H9 (cell line): ENCODE measurements at regions not wholly inside any gene's neighbourhood (a gene's known extent, or its start where the extent isn't known, plus 50 kb on each side); places are given as distances from the start of the nearest gene placed in this dataset.

Experiments used
- DNase-seq: peaks from one replicate; pipeline ENCODE4 v3.0.0-alpha.2; 2017
- H2AFZ ChIP-seq: one replicate; pipeline ENCODE4 v1.6.1; 2013; ENCODE audit warnings: mild to moderate bottlenecking, low read length, control low read depth, moderate library complexity
- H2AK5ac ChIP-seq: 2 replicates; pipeline ENCODE4 v1.6.1; 2013; ENCODE audit warnings: low read length, control low read depth, mixed read lengths; ENCODE audit not compliant: insufficient read length
- H2BK120ac ChIP-seq: one replicate; pipeline ENCODE4 v1.6.1; 2013; ENCODE audit warnings: low read depth, mild to moderate bottlenecking, low read length, control low read depth, inconsistent platforms; ENCODE audit not compliant: poor library complexity, severe bottlenecking
- H2BK12ac ChIP-seq: 2 replicates; pipeline ENCODE4 v1.6.1; 2013; ENCODE audit warnings: low read length, control low read depth, mixed read lengths, low read depth; ENCODE audit not compliant: insufficient read length
- H2BK15ac ChIP-seq: 2 replicates; pipeline ENCODE4 v1.6.1; 2013; ENCODE audit warnings: low read depth, low read length, control low read depth
- H2BK20ac ChIP-seq: one replicate; pipeline ENCODE4 v1.6.1; 2013; ENCODE audit warnings: low read depth, mild to moderate bottlenecking, low read length, control low read depth, inconsistent platforms; ENCODE audit not compliant: poor library complexity, severe bottlenecking
- H2BK5ac ChIP-seq: 2 replicates; pipeline ENCODE4 v1.6.1; 2013; ENCODE audit warnings: low read length, control low read depth, mixed read lengths; ENCODE audit not compliant: insufficient read length
- H3K14ac ChIP-seq: 2 replicates; pipeline ENCODE4 v1.6.1; 2013; ENCODE audit warnings: low read length, control low read depth; ENCODE audit not compliant: insufficient read depth
- H3K18ac ChIP-seq: 2 replicates; pipeline ENCODE4 v1.6.1; 2013; ENCODE audit warnings: low read depth, mild to moderate bottlenecking, mixed read lengths, low read length, control low read depth; ENCODE audit not compliant: insufficient read length
- H3K23ac ChIP-seq: 2 replicates; pipeline ENCODE4 v1.6.1; 2013; ENCODE audit warnings: low read length, control low read depth, mixed read lengths, low read depth; ENCODE audit not compliant: insufficient read length
- H3K23me2 ChIP-seq: 2 replicates; pipeline ENCODE4 v1.6.1; 2013; ENCODE audit warnings: low read depth, mild to moderate bottlenecking, mixed read lengths, low read length, control low read depth; ENCODE audit not compliant: insufficient read length, poor library complexity, severe bottlenecking
- H3K27ac ChIP-seq: 2 replicates; pipeline ENCODE4 v1.5.1; 2013; ENCODE audit warnings: low read length, control low read depth, mixed read lengths, low read depth; ENCODE audit not compliant: insufficient read length
- H3K27me3 ChIP-seq: 2 replicates; pipeline ENCODE4 v1.6.1; 2013; ENCODE audit warnings: low read length, control low read depth, inconsistent platforms; ENCODE audit not compliant: insufficient read depth
- H3K4ac ChIP-seq: 2 replicates; pipeline ENCODE4 v1.6.1; 2013; ENCODE audit warnings: low read depth, mild to moderate bottlenecking, control low read depth, inconsistent platforms, low read length, moderate library complexity
- H3K4me1 ChIP-seq: 2 replicates; pipeline ENCODE4 v1.6.1; 2013; ENCODE audit warnings: low read length, control low read depth, inconsistent platforms; ENCODE audit not compliant: insufficient read depth
- H3K4me2 ChIP-seq: 2 replicates; pipeline ENCODE4 v1.6.1; 2013; ENCODE audit warnings: low read length, control low read depth, mixed read lengths; ENCODE audit not compliant: insufficient read length, insufficient read depth
- H3K56ac ChIP-seq: 2 replicates; pipeline ENCODE4 v1.6.1; 2013; ENCODE audit warnings: low read depth, mild to moderate bottlenecking, mixed read lengths, low read length, control low read depth; ENCODE audit not compliant: insufficient read length
- H3K79me1 ChIP-seq: 2 replicates; pipeline ENCODE4 v1.6.1; 2013; ENCODE audit warnings: low read depth, mild to moderate bottlenecking, moderate library complexity, low read length, control low read depth, inconsistent platforms; ENCODE audit not compliant: insufficient read depth, poor library complexity, severe bottlenecking
- H3K79me2 ChIP-seq: 2 replicates; pipeline ENCODE4 v1.6.1; 2013; ENCODE audit warnings: low read length, control low read depth, inconsistent platforms; ENCODE audit not compliant: insufficient read depth
- H3K9ac ChIP-seq: 2 replicates; pipeline ENCODE4 v1.6.1; 2013; ENCODE audit warnings: low read length, control low read depth, mixed read lengths; ENCODE audit not compliant: insufficient read length; ENCODE audit errors: extremely low read depth
- H3K9me3 ChIP-seq: one replicate; pipeline ENCODE4 v1.6.1; 2013; ENCODE audit warnings: low read depth, low read length, inconsistent platforms; ENCODE audit not compliant: control insufficient read depth
- H3T11ph ChIP-seq: one replicate; pipeline ENCODE4 v1.6.1; 2013; ENCODE audit warnings: mild to moderate bottlenecking, low read length, control low read depth, inconsistent platforms
- H4K20me1 ChIP-seq: one replicate; pipeline ENCODE4 v1.6.1; 2013; ENCODE audit not compliant: control insufficient read depth, insufficient read length, insufficient read depth
- H4K5ac ChIP-seq: 2 replicates; pipeline ENCODE4 v1.6.1; 2013; ENCODE audit warnings: low read depth, mild to moderate bottlenecking, mixed read lengths, low read length, control low read depth; ENCODE audit not compliant: insufficient read length
- H4K8ac ChIP-seq: replicated peaks from 2 replicates; pipeline ENCODE4 v1.6.1; 2013; ENCODE audit warnings: low read length, control low read depth, mixed read lengths, low read depth; ENCODE audit not compliant: insufficient read length
- H4K91ac ChIP-seq: 2 replicates; pipeline ENCODE4 v1.6.1; 2013; ENCODE audit warnings: low read depth, mild to moderate bottlenecking, moderate library complexity, mixed read lengths, low read length, control low read depth; ENCODE audit not compliant: insufficient read length
- H3K27ac Mint-ChIP-seq, 3 experiments: 2 replicates in 2 of 3; 3 replicates in 1 of 3; pipeline ENCODE4 v1.8.0; 2020 to 2021; ENCODE audit warnings: mixed read lengths in 3 of 3, mild to moderate bottlenecking in 1 of 3, moderate library complexity in 1 of 3
- H3K27me3 Mint-ChIP-seq: 2 replicates; pipeline ENCODE4 v1.8.0; 2021; ENCODE audit warnings: low read depth, mild to moderate bottlenecking, moderate library complexity, mixed read lengths
- H3K36me3 Mint-ChIP-seq, 3 experiments: 2 replicates in 2 of 3; 3 replicates in 1 of 3; pipeline ENCODE4 v1.8.0; 2020 to 2021; ENCODE audit warnings: low read depth in 3 of 3, mixed read lengths in 3 of 3; ENCODE audit not compliant: insufficient read depth in 1 of 3
- H3K4me1 Mint-ChIP-seq, 2 experiments: 2 replicates each; pipeline ENCODE4 v1.8.0; 2020; ENCODE audit warnings: mixed read lengths in 2 of 2
- H3K4me3 Mint-ChIP-seq, 2 experiments: 2 replicates in 1 of 2; 3 replicates in 1 of 2; pipeline ENCODE4 v1.8.0; 2020 to 2021; ENCODE audit warnings: mild to moderate bottlenecking in 2 of 2, mixed read lengths in 2 of 2, moderate library complexity in 1 of 2
- H3K9me3 Mint-ChIP-seq, 2 experiments: 2 replicates in 1 of 2; 3 replicates in 1 of 2; pipeline ENCODE4 v1.8.0; 2020; ENCODE audit warnings: mild to moderate bottlenecking in 2 of 2, mixed read lengths in 2 of 2, moderate library complexity in 1 of 2
- CTCF ChIP-seq: fragments of 200-600 bp; sonication (generic); conservative IDR thresholded peaks from 3 replicates; pipeline ENCODE4 v1.8.0; 2021; ENCODE audit warnings: antibody characterized with exemption, mild to moderate bottlenecking
- WGBS: extraction: QIAGEN DNeasy Blood & Tissue Kit; methylation state at CpG from one replicate; pipeline ENCODE4 v1.1.7; 2013; ENCODE audit warnings: missing lambda C conversion rate, low lambda C conversion rate, mixed read lengths; ENCODE audit not compliant: insufficient read length; ENCODE audit errors: extremely low coverage; 5-methylcytosine and 5-hydroxymethylcytosine counted together

GRCh38 chr16:5523829-5524228, 426.2 kb upstream of the EEF2KMT start:
- no peak overlapping the region for H3K4ac ChIP-seq
- Mint-ChIP-seq H3K36me3 (no peaks in the 10 kb centered on the region), H3K9me3 (no peaks in the 10 kb centered on the region), H3K27me3 (peaks cover 10% of the 10 kb centered on the region), H3K4me3 (no peak overlapping the region), H3K4me1 (peaks cover 14 to 19% of the 10 kb centered on the region in 2 experiments), H3K27ac (no peak overlapping the region)
- H3K9ac ChIP-seq, result no peak overlapping the region
- no peaks in the 10 kb centered on the region for H3K79me1 ChIP-seq
- H2AFZ ChIP-seq, result no peak overlapping the region
- no peak overlapping the region for H3K4me2 ChIP-seq
- no peak overlapping the region for H3K14ac ChIP-seq
- H3K9me3 ChIP-seq, result no peaks in the 10 kb centered on the region
- no peak overlapping the region for H3T11ph ChIP-seq
- H4K8ac ChIP-seq, result no peak overlapping the region
- no peak overlapping the region for H2BK15ac ChIP-seq
- no peak for DNase-seq
- no peaks in the 10 kb centered on the region for H3K27me3 ChIP-seq
- H3K4me1 ChIP-seq, result no peaks in the 10 kb centered on the region
- no CpG with 5 or more reads among the region's 10 CpGs for WGBS
- H2BK5ac ChIP-seq, result no peak overlapping the region
- no peak overlapping the region for H3K56ac ChIP-seq
- no peaks in the 10 kb centered on the region for H4K20me1 ChIP-seq
- H2AK5ac ChIP-seq, result no peak overlapping the region
- no peak overlapping the region for H2BK120ac ChIP-seq
- no peak overlapping the region for H4K5ac ChIP-seq
- no peaks in the 10 kb centered on the region for H3K79me2 ChIP-seq
- H3K27ac ChIP-seq, result no peak overlapping the region
- H2BK20ac ChIP-seq, result no peak overlapping the region
- no peak overlapping the region for H4K91ac ChIP-seq
- TF ChIP-seq CTCF, result 0 out of 3 replicates have a peak, but pooled peaks have one; percentile 24
- no peak overlapping the region for H2BK12ac ChIP-seq
- no peak overlapping the region for H3K18ac ChIP-seq
- no peak overlapping the region for H3K23ac ChIP-seq
- no peaks in the 10 kb centered on the region for H3K23me2 ChIP-seq
